HG03378 (cell line): ENCODE measurements at regions not wholly inside any gene's neighbourhood (a gene's known extent, or its start where the extent isn't known, plus 50 kb on each side); places are given as distances from the start of the nearest gene placed in this dataset.
"Not testable (repeated sequence)": the region's sequence is repeated elsewhere in the genome, so short reads cannot be mapped to it uniquely, and the experiment has no call there.

Source experiments
- ATAC-seq: cut with Tn5 transposase; IDR thresholded peaks from one replicate; pipeline ENCODE4 v1.9.1; 2021; ENCODE audit warnings: mild to moderate bottlenecking, moderate library complexity; ENCODE audit not compliant: unreplicated experiment

DNA sequence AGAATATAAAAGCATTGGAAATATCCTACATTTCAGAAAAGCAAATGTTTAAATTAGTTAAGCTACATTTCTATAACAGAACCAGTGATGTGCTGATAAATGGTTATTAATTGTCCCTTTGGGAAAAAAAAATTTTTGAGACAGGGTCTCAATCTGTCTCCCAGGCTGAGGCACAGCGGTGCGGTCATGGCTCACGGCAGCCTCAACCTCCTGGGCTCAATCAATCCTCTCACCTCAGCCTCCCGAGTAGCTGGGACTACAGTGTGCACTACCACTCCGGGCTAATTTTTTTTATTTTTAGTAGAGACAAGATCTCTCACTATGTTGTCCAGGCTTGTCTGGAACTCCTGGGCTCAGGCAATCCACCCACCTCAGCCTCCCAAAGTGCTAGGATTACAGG is 194.8 kb upstream of the SALL3 start:
- ATAC-seq: no peak

- ATAC-seq: no peak
Measured at GRCh38 chr18:78785706-78786105, 193.9 kb upstream of the SALL3 start.

- ATAC-seq: no peak
Measured at GRCh38 chr18:78786776-78787175, 192.8 kb upstream of the SALL3 start.

GRCh38 chr18:78787751-78788150 is 191.9 kb upstream of the SALL3 start:
- no peak for ATAC-seq

- ATAC-seq: no peak
Measured at GRCh38 chr18:78788161-78788560, 191.5 kb upstream of the SALL3 start.

GRCh38 chr18:78789850-78790249 is 189.8 kb upstream of the SALL3 start:
- no peak for ATAC-seq

DNA sequence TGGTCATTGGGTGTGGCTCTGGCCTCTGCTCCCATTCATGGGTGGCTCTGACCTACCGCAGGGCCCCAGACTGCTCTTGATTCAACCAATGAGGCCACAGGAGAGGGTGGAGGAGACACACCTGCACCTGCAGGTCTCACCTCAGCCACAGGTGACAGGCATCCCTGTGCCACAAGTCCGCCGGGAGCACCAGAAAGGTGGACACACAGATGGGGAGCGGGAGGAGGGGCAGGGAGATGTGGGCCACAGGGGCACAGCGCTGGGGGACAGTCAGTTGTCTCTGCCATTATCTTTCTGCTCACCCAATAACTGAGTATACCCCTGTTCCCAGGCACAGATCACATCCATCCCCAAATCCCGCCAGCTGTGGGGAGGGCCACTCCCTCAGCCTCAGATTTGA is 189.1 kb upstream of the SALL3 start:
- no peak for ATAC-seq

DNA sequence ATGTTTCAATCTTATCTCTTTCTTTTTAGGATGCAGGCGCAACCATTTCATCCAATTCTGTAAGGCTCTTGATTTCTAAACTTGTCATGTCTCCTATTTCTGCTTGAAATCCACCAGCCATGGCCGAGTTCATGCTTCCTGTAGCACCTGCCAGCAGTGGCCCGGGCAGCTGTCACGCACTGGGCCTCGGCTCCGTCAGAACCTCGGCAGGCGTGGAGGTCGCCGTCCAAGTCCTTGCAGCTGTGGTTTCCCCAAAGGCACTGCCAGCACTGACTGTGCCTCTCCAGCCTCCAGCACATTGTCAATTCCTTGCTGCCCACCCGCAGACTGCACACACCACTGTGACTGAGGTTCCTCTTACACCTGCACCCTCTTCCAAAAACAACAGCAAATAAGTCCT is 188.7 kb upstream of the SALL3 start:
- no peak for ATAC-seq

- no peak for ATAC-seq
Measured at GRCh38 chr18:78792094-78792493, 187.5 kb upstream of the SALL3 start.

GRCh38 chr18:78792736-78793135 is 186.9 kb upstream of the SALL3 start:
- ATAC-seq: no peak

GRCh38 chr18:78793313-78794070 is 186.1 kb upstream of the SALL3 start:
- no peak for ATAC-seq

GRCh38 chr18:78794071-78794430 is 185.6 kb upstream of the SALL3 start:
- ATAC-seq: no peak

GRCh38 chr18:78796693-78797455 is 182.7 kb upstream of the SALL3 start:
- no peak for ATAC-seq

DNA sequence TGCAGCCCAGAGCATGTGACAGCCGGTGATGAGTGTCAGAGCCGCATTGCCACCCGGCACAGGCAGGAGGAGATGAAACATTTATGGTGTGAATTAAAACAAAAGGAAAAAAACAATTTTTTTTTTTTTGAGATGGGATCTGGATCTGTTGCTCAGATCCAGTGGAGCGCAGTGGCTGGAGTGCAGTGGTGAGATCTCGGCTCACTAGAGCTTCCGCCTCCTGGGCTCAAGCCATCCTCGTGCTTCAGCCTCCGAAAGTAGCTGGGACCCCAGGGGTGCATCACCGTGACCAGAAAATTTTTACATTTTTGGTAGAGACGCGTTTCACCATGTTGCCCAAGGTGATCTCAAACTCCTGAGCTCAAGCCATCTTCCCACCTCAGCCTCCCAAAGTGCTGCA is 182.1 kb upstream of the SALL3 start:
- ATAC-seq: no peak

- no peak for ATAC-seq
Measured at GRCh38 chr18:78798402-78799175, 181.0 kb upstream of the SALL3 start.

- no peak for ATAC-seq
Measured at GRCh38 chr18:78799382-78800089, 180.1 kb upstream of the SALL3 start.

DNA sequence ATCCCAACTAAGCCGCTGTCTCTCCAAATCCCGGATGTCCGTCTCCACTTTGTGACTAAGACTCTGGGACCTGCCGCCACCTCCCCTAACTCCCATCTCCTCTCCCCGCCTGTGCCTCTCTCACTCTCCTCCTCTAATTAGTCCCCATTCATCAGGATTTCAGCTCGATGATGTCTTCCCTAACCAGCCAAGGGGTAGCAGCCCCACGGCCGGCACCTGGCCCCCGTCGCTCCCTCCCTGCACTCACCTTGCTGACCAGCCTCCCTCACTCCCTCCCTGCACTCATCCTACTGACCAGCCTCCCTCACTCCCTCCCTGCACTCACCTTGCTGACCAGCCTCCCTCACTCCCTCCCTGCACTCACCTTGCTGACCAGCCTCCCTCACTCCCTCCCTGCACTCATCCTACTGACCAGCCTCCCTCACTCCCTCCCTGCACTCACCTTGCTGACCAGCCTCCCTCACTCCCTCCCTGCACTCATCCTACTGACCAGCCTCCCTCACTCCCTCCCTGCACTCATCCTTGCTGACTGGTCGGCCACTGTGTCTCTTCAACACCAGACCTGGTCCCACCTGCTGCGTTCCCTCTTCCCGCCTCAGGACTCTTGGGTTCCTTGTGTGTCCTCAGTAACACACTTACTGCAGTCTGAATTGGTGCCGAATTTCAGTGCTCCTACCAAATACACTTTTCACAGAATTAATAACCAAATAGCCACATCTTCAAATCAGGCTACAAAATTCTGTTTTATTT is 179.3 kb upstream of the SALL3 start:
- ATAC-seq: not testable (repeated sequence)

GRCh38 chr18:78801011-78801410 is 178.6 kb upstream of the SALL3 start:
- no peak for ATAC-seq

- ATAC-seq: no peak
Measured at GRCh38 chr18:78803104-78803503, 176.5 kb upstream of the SALL3 start.
